ENCODE measurements at regions not wholly inside any gene's neighbourhood (a gene's known extent, or its start where the extent isn't known, plus 50 kb on each side); places are given as distances from the start of the nearest gene placed in this dataset.

DNA sequence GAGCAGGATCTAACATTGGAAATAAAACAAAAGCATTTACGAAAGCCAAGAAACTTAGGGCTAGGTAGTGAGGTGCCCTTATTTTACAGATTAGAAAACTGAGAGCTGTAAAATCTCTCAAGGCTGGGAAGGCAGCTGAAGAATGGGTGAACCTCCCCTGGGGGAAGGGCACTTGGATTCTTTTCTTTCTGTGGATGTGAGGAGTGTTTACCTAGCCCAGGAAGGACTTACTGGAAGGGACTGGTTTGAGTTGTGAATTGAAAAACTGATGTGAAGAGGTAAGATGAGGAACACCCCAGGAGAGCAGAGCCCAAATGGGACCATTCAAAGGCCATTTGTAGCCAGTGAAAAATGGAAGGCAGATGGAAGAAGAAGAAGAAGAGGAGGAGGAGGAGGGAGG, 74.7 kb upstream of the NGF start:
- CTCF ChIA-PET = interaction anchor here (0.7 kb wide), 1 partner anchor 92 kb away, joined by 3 read pairs; no protein-coding TSS in a partner anchor
- WGBS, 2 experiments (ENCODE audit: extremely low coverage in 2 of 2, insufficient read length in 1 of 2) = 100% methylated on average over 1 of the region's 1 CpG; no CpG with 5 or more reads in 1 of the 2 experiments
- dilution Hi-C loops (cut with HindIII; ENCODE audit: low sequenced_read_pairs, unreplicated experiment) = no loop called here

More for the DNA sequence above, 74.7 kb upstream of the NGF start:
- no peaks in the 10 kb centered on the region for H3K9me3 ChIP-seq (ENCODE audit: control insufficient read depth, insufficient read depth, low read length)
- no peak overlapping the region for H3K4me3 ChIP-seq (ENCODE audit: insufficient read depth, low read depth, low read length)
- no peak overlapping the region for H3K9ac ChIP-seq (ENCODE audit: low read depth, low read length)
- no peaks in the 10 kb centered on the region for H3K79me1 ChIP-seq (ENCODE audit: low read depth in 1 of 2, low read length in 2 of 2)
- no peak overlapping the region for H3K4ac ChIP-seq (ENCODE audit: low read depth, low read length)
- H2AK5ac ChIP-seq (ENCODE audit: low read depth, low read length) = no peak overlapping the region
- no peak overlapping the region for H3K27ac ChIP-seq (ENCODE audit: insufficient read depth, low read length)
- H2AFZ ChIP-seq (replicated peaks; ENCODE audit: low read length, poor library complexity) = no peak overlapping the region
- no peak for DNase-seq
- no TSS peak for BruUV-seq (replicated peaks)
- no peak overlapping the region for H4K8ac ChIP-seq (ENCODE audit: low read depth in 2 of 2, low read length in 2 of 2)
- H3K27me3 ChIP-seq (ENCODE audit: control insufficient read depth, insufficient read depth, low read length) = no peaks in the 10 kb centered on the region
- H2BK5ac ChIP-seq (ENCODE audit: low read depth, low read length, poor library complexity, severe bottlenecking) = no peak overlapping the region
- H3K18ac ChIP-seq (ENCODE audit: low read depth, low read length) = no peak overlapping the region
- H3K9me1 ChIP-seq (ENCODE audit: insufficient read depth, low read length) = 0 out of 2 replicates have a peak, but pooled peaks cover 4% of the 10 kb centered on the region
- no peak overlapping the region for H3K56ac ChIP-seq (ENCODE audit: extremely low read depth, insufficient read depth, low read length)
- H3K36me3 ChIP-seq (ENCODE audit: control insufficient read depth, insufficient read depth, low read length) = no peaks in the 10 kb centered on the region
- peaks cover 4% of the 10 kb centered on the region for H3K4me1 ChIP-seq (ENCODE audit: control insufficient read depth, insufficient read depth, low read length)
- in situ Hi-C loops (cut with MboI; ENCODE audit: low sequenced_read_pairs) (no loop called here), intact Hi-C loops (cut with micrococcal nuclease) (no loop called here)
- no peak overlapping the region for H3K14ac ChIP-seq (replicated peaks; ENCODE audit: low read depth, low read length)
- H4K20me1 ChIP-seq (ENCODE audit: insufficient read depth, low read length) = no peaks in the 10 kb centered on the region
- no peak overlapping the region for H3K23ac ChIP-seq (ENCODE audit: low read depth, low read length)
- no peak overlapping the region for H3K4me2 ChIP-seq (ENCODE audit: low read depth, low read length)
- TF ChIP-seq MXI1 (IDR thresholded peaks at IDR 0.05; ENCODE audit: borderline replicate concordance, low read depth, low read length) = no peak
- TF ChIP-seq, protein P1, sequence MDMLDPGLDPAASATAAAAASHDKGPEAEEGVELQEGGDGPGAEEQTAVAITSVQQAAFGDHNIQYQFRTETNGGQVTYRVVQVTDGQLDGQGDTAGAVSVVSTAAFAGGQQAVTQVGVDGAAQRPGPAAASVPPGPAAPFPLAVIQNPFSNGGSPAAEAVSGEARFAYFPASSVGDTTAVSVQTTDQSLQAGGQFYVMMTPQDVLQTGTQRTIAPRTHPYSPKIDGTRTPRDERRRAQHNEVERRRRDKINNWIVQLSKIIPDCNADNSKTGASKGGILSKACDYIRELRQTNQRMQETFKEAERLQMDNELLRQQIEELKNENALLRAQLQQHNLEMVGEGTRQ (IDR thresholded peaks at IDR 0.05; ENCODE audit: low read depth, low read length) = no peak
- no peak for TF ChIP-seq CHD1 (IDR thresholded peaks at IDR 0.05; ENCODE audit: low read depth, low read length)
- TF ChIP-seq MAFK (IDR thresholded peaks at IDR 0.05; ENCODE audit: low read depth, low read length) = no peak
- no peak for TF ChIP-seq NFE2L2 (IDR thresholded peaks at IDR 0.05; ENCODE audit: low read depth, low read length)
- TF ChIP-seq SMC3 (IDR thresholded peaks at IDR 0.05; ENCODE audit: low read depth, low read length) = no peak
- no peak for TF ChIP-seq ELK1 (IDR thresholded peaks at IDR 0.05; ENCODE audit: borderline replicate concordance, low read depth, low read length)
- TF ChIP-seq POLR2A (IDR thresholded peaks at IDR 0.05; ENCODE audit: low read depth, low read length) = no peak
- TF ChIP-seq RAD21 (IDR thresholded peaks at IDR 0.05; ENCODE audit: low read length) = no peak
- TF ChIP-seq CTCF (conservative IDR thresholded peaks at IDR 0.05; ENCODE audit: low read depth, low read length) = no peak
- no peak for TF ChIP-seq MAZ (IDR thresholded peaks at IDR 0.05; ENCODE audit: borderline replicate concordance, low read depth, low read length)
- TF ChIP-seq FOS (IDR thresholded peaks at IDR 0.05; ENCODE audit: low read depth, low read length) = no peak
- TF ChIP-seq RCOR1 (IDR thresholded peaks at IDR 0.05; ENCODE audit: insufficient replicate concordance, low read length) = no peak
- no peak for TF ChIP-seq CEBPB (IDR thresholded peaks at IDR 0.05; ENCODE audit: low read depth, low read length)
- TF ChIP-seq BHLHE40 (IDR thresholded peaks at IDR 0.05; ENCODE audit: low read depth, low read length) = no peak
- TF ChIP-seq RFX5 (IDR thresholded peaks at IDR 0.05; ENCODE audit: low read depth, low read length) = no peak
- no peak overlapping the region for H2AK9ac ChIP-seq (replicated peaks; ENCODE audit: low read depth, low read length, poor library complexity)
- H2BK120ac ChIP-seq (ENCODE audit: low read depth, low read length) = no peak overlapping the region
- H4K91ac ChIP-seq (ENCODE audit: insufficient read depth, low read depth, low read length) = no peak overlapping the region
- no peak overlapping the region for H4K5ac ChIP-seq (ENCODE audit: low read depth, low read length)
- H2BK20ac ChIP-seq (ENCODE audit: low read depth, low read length) = no peak overlapping the region
- H2BK15ac ChIP-seq (ENCODE audit: low read depth, low read length) = no peak overlapping the region
- POLR2A ChIA-PET (ENCODE audit: unreplicated experiment) = no interaction called here
- no peak for ATAC-seq (ENCODE audit: low read depth)

Data from IMR-90 (cell line).